ENCODE measurements at regions not wholly inside any gene's neighbourhood (a gene's known extent, or its start where the extent isn't known, plus 50 kb on each side); places are given as distances from the start of the nearest gene placed in this dataset.

DNA sequence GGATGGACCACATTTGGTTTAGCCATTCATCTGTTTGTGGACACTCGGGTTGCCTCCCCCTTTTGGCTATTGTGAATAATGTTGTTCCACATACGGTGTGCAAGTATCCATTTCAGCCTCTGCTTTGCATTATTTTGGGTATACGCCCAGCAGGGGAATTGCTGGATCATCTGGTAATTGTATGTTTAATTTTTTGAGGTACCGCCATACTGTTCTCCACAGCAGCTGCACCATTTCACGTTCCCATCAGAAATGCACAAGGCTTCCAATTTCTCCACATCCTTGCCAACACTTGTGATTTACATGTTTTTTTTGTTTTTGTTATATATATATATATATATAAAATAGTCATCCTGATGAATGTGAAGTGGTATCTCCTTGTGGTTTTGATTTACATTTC, 54.6 kb upstream of the TWIST2 start:
- TF ChIP-seq, protein P1, sequence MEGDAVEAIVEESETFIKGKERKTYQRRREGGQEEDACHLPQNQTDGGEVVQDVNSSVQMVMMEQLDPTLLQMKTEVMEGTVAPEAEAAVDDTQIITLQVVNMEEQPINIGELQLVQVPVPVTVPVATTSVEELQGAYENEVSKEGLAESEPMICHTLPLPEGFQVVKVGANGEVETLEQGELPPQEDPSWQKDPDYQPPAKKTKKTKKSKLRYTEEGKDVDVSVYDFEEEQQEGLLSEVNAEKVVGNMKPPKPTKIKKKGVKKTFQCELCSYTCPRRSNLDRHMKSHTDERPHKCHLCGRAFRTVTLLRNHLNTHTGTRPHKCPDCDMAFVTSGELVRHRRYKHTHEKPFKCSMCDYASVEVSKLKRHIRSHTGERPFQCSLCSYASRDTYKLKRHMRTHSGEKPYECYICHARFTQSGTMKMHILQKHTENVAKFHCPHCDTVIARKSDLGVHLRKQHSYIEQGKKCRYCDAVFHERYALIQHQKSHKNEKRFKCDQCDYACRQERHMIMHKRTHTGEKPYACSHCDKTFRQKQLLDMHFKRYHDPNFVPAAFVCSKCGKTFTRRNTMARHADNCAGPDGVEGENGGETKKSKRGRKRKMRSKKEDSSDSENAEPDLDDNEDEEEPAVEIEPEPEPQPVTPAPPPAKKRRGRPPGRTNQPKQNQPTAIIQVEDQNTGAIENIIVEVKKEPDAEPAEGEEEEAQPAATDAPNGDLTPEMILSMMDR (IDR thresholded peaks at IDR 0.05; ENCODE audit: low read depth, low read length): no peak
- in situ Hi-C loops (cut with HindIII; ENCODE audit: low sequenced_read_pairs): no loop called here
- no peak for DNase-seq (ENCODE audit: low read depth, low spot score)
- H3K4me3 ChIP-seq (ENCODE audit: low read depth, low read length): no peak overlapping the region

DNA sequence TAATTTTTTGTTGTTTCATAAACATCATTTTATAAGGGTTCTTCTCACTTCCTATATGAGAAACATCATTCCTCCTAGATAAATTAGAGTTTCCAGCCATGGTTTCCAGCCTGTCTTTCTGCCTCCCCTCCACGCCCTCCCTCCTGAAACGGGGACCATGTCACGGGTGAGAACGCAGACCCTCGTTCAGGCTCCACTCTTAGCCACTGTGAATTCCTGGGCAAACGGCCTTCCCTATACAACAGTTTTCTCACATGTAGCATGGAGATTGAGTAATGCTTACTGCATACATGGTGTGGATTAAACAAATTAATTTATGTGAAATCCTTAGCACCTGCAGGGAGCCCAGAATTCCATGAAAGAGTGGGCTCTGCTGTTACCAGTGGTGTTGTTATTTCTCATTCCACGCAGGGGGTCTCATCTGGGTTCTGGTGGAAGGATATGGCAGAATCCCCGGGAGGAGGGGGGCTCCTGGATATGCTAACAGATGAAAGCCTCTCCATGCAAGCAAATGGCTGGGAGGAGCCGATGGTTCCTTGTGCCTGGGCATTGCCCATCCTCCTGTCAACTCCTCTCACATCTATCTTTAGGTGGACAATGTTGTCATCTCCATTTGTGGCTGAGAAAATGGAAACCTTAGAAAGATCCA, 54.0 kb upstream of the TWIST2 start:
- H3K4me3 ChIP-seq (ENCODE audit: low read depth, low read length): no peak overlapping the region
- in situ Hi-C loops (cut with HindIII; ENCODE audit: low sequenced_read_pairs): no loop called here
- no peak for DNase-seq (ENCODE audit: low read depth, low spot score)
- TF ChIP-seq, protein P1 (IDR thresholded peaks at IDR 0.05; ENCODE audit: low read depth, low read length): no peak

DNA sequence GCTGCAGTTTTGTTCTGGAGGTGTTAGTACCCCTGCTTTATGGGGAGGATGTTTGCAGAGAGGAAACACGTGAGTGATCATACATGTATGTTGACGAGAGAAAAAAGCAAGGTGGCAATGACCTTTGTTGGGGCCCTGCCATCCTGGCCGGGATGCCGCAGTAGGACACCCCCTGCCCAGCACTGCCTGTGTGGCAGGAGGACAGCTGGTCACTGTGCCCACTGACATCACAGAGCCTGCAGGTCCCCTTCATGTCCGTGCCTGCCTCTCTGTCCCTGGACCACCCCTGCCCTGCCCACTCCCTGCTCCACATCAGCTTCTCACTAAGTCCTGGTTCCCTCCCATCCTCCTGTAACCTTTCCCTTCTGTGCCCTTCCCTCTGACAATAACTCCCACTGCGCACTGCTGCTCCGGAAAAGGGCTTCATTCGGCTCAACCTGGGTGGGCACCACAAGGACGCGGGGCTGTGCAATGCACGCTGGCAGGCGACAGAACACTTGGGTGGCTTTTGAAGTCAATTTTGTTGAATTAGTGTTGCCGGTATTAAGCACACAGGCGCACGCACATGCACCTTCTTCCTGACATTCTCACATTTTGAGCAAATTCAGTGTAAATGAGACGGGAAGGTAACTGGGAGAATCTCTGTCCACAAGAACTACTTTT, 51.5 kb upstream of the TWIST2 start:
- no peak for DNase-seq (ENCODE audit: low read depth, low spot score)
- TF ChIP-seq, protein P1 (IDR thresholded peaks at IDR 0.05; ENCODE audit: low read depth, low read length): no peak
- H3K4me3 ChIP-seq (ENCODE audit: low read depth, low read length): no peak overlapping the region
- in situ Hi-C loops (cut with HindIII; ENCODE audit: low sequenced_read_pairs): no loop called here

DNA sequence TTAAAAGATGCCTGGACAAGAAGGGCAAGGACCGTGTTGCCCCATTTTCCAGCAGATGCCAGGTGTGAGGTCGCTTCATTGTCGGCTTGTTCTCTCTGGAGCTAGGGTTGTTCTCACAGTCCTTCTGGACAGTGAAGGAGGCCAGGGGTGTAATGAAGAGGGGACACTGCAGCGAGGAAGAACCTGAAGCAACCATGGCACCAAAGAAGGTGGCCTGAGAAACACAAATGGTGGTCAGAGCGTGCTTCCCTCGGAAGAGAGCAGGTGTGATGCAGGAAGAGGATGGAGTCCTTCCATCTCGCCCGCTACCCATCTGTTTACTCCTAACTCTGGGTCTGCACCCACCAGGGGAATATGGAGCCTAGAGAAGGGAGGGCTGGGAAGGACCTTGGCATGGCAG, 50.3 kb upstream of the TWIST2 start:
- DNase-seq (ENCODE audit: low read depth, low spot score): no peak
- in situ Hi-C loops (cut with HindIII; ENCODE audit: low sequenced_read_pairs): no loop called here
- TF ChIP-seq, protein P1 (IDR thresholded peaks at IDR 0.05; ENCODE audit: low read depth, low read length): no peak
- H3K4me3 ChIP-seq (ENCODE audit: low read depth, low read length): no peak overlapping the region
